ENCODE measurements at regions not wholly inside any gene's neighbourhood (a gene's known extent, or its start where the extent isn't known, plus 50 kb on each side); places are given as distances from the start of the nearest gene placed in this dataset.

DNA sequence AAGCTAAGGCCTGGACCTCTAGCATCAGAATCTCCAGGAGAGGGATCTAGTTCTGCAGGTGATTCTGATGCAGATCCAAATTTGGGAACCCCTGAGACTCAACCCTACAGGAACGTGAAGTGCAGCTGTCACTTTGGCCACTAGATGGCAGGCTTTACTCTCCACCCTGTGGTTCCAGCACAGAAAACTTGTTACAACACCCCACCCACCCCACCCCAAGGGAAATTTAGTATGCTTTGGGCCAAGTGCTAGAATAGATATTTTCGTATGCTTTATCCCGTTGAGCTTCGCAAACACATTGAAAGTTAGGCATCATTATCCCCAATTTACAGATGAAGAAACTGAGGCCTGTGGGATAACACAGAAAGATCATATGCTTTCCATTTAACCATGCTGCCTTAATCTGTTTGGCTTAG lies 232.0 kb downstream of the B3GLCT start:
- no peak overlapping the region for H3K27ac Mint-ChIP-seq
- H3K4me1 Mint-ChIP-seq (ENCODE audit: low read depth): peaks cover 8% of the 10 kb centered on the region
- peaks cover 8% of the 10 kb centered on the region for H3K9me3 Mint-ChIP-seq
- intact Hi-C loops (cut with micrococcal nuclease): loop anchor here (1.0 to 5.0 kb wide), 2 partner anchors 311 to 366 kb away; no protein-coding TSS in a partner anchor
- peaks cover 8% of the 10 kb centered on the region for H3K27me3 Mint-ChIP-seq
- no peak overlapping the region for H3K4me3 Mint-ChIP-seq
- no peaks in the 10 kb centered on the region for H3K36me3 Mint-ChIP-seq (ENCODE audit: low read depth)

DNA sequence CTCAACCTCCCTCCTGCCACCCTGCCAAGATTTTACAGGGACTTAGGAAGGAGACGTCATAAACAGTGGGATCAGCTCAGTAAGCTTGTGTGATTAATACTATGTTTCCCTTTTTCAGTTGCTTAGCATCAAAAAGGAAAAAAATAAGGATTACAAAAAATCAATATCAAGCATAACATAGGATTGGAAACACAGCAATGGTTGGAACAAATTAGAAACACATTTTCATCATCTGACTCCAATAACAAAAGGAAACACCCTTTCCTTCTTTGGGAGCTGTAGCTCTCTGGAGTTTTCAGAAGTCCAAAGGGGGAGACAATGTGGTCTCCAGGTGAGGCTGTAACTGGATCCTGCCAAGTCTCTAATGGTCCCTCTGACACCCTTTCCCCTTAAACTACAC lies 233.4 kb downstream of the B3GLCT start:
- Mint-ChIP-seq H3K27ac (no peak overlapping the region), H3K4me3 (no peak overlapping the region), H3K4me1 (ENCODE audit: low read depth) (peaks cover 8% of the 10 kb centered on the region), H3K36me3 (ENCODE audit: low read depth) (no peaks in the 10 kb centered on the region), H3K27me3 (peaks cover 10% of the 10 kb centered on the region), H3K9me3 (peaks cover 8% of the 10 kb centered on the region)
- intact Hi-C loops (cut with micrococcal nuclease): loop anchor here (5.0 kb wide), 1 partner anchor 364 kb away; no protein-coding TSS in a partner anchor

DNA sequence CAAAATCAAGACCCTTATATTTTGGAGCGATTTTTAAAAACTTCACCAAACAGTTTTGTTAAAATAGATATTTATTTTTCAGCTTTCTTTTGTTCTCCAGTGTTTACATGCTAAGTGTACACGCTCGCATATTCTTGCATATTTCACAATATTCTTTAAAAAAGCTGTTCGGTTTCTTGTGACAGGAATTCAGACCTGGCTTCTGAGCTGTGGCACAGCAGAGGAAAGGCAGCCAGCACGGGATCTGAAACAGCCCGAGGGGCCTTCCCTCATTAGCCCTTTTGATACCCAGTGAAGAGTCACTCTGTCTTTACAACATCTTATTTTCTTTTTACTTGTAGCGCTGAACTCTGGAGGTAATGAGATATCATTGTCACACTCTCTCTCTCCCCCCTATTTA lies 234.0 kb downstream of the B3GLCT start:
- Mint-ChIP-seq H3K9me3 (peaks cover 8% of the 10 kb centered on the region), H3K4me3 (no peak overlapping the region), H3K36me3 (ENCODE audit: low read depth) (no peaks in the 10 kb centered on the region), H3K27ac (no peak overlapping the region), H3K4me1 (ENCODE audit: low read depth) (peaks cover 8% of the 10 kb centered on the region), H3K27me3 (peaks cover 10% of the 10 kb centered on the region)
- intact Hi-C loops (cut with micrococcal nuclease): loop anchor here (5.0 kb wide), 1 partner anchor 364 kb away; no protein-coding TSS in a partner anchor

DNA sequence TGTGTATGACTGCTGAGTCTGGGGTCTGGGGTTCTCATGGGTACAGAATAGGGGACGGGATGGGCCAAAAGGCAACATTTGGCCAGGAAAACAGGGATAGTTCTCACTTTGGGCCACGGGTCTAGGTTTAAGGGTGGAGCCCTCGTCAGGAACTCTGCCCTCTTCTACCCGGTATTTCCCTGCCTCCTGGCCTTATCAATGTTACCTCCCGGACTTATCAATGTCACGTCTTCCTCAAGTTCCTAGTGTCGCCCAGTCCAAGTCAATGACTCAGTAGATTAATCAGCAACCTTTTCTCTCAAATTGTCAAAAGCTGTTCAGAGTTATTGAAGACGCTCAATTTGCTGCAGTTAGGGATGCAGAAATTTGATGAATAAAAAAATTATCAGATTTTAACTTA lies 234.8 kb downstream of the B3GLCT start:
- intact Hi-C loops (cut with micrococcal nuclease): loop anchor here (5.0 kb wide), 1 partner anchor 363 kb away; no protein-coding TSS in a partner anchor
- H3K4me3 Mint-ChIP-seq: no peak overlapping the region
- peaks cover 8% of the 10 kb centered on the region for H3K9me3 Mint-ChIP-seq
- no peaks in the 10 kb centered on the region for H3K36me3 Mint-ChIP-seq (ENCODE audit: low read depth)
- H3K27me3 Mint-ChIP-seq: peaks cover 10% of the 10 kb centered on the region
- H3K27ac Mint-ChIP-seq: no peak overlapping the region
- peaks cover 8% of the 10 kb centered on the region for H3K4me1 Mint-ChIP-seq (ENCODE audit: low read depth)

DNA sequence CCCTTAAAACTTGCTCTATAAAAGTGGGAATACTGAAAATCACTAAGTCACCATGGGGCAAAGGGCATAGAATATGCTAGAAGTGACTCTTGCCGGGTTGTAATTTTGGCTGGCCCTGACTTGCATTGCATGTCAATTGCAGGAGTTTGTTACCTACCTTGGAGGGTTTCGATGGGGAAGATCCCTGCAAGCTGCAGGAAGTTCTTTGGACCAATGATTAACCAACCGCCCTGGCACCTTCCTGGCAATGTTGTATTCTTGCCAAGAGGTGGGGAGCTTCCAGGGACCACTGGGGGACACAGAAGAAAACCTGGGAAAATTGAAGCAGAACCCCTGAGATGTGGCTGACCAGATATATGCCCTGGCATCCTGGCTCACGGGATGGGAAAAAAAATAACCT lies 235.8 kb downstream of the B3GLCT start:
- Mint-ChIP-seq H3K4me3 (no peak overlapping the region), H3K9me3 (peaks cover 8% of the 10 kb centered on the region), H3K27me3 (peaks cover 8% of the 10 kb centered on the region), H3K27ac (no peak overlapping the region), H3K4me1 (ENCODE audit: low read depth) (peaks cover 8% of the 10 kb centered on the region), H3K36me3 (ENCODE audit: low read depth) (no peaks in the 10 kb centered on the region)
- intact Hi-C loops (cut with micrococcal nuclease): no loop called here

DNA sequence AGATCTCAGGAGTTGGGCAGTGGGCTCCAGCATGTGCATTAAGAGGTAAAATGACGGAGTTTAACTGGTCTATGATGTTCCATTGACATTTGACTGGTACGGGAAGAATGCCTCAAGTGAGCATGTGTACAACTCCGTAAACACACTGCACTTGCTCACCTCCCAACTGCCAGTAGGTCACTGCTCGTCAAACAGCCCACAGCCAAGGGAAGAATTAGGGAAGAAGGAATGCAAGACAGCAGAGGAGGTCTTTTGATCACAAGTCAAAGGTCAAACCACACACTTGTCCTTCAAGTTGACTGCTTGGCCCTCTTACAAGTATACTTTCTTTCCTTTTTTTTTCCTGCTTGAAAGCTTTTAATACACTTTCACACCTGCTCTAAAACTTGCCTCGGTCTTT lies 236.7 kb downstream of the B3GLCT start:
- peaks cover 8% of the 10 kb centered on the region for H3K9me3 Mint-ChIP-seq
- no peak overlapping the region for H3K27ac Mint-ChIP-seq
- H3K27me3 Mint-ChIP-seq: peaks cover 7% of the 10 kb centered on the region
- H3K36me3 Mint-ChIP-seq (ENCODE audit: low read depth): no peaks in the 10 kb centered on the region
- intact Hi-C loops (cut with micrococcal nuclease): no loop called here
- H3K4me1 Mint-ChIP-seq (ENCODE audit: low read depth): peaks cover 8% of the 10 kb centered on the region
- no peak overlapping the region for H3K4me3 Mint-ChIP-seq

DNA sequence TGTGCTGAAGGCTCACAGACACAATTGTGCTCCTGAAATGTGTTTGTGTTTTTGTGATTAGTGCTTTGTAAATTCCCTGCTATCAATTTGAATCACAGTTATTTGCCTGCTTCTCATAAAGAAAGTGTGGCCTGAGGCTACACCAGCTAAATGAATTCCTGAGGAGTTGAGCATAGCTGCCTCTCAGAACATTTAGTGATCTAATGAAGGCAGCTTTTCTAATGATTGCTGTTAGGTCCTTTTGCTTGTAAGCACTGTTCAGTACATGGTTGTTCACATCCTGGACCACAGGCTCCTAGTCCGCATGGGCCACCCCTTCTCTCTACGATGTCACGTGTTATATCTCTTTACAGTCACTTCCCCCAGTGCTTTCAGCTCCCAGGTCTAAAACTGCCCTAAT lies 238.2 kb downstream of the B3GLCT start:
- Mint-ChIP-seq H3K4me1 (ENCODE audit: low read depth) (peaks cover 8% of the 10 kb centered on the region), H3K9me3 (peaks cover 8% of the 10 kb centered on the region), H3K36me3 (ENCODE audit: low read depth) (no peaks in the 10 kb centered on the region), H3K4me3 (no peak overlapping the region), H3K27ac (no peak overlapping the region), H3K27me3 (peaks cover 7% of the 10 kb centered on the region)
- intact Hi-C loops (cut with micrococcal nuclease): no loop called here

DNA sequence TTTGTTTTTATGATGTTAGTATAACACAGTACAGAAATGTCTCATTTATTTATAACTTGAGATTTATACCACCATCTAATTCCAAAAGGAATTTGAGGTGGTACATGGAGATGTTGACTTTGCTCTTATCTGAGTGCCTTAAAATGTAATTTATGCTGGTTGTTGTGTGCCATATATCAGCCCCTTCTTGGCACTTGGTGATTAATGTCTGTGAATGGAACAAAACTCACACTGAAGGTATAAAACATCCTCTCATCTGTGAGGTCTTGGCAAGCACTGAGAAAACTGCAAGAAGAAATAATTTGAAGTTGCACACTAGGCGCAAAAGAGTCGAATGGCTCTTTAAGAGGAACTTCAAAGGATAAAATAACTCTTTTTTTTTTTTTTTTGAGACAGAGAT lies 240.4 kb downstream of the B3GLCT start:
- Mint-ChIP-seq H3K27me3 (peaks cover 7% of the 10 kb centered on the region), H3K4me1 (ENCODE audit: low read depth) (no peaks in the 10 kb centered on the region), H3K36me3 (ENCODE audit: low read depth) (no peaks in the 10 kb centered on the region), H3K27ac (no peak overlapping the region), H3K9me3 (no peaks in the 10 kb centered on the region), H3K4me3 (no peak overlapping the region)
- intact Hi-C loops (cut with micrococcal nuclease): no loop called here

DNA sequence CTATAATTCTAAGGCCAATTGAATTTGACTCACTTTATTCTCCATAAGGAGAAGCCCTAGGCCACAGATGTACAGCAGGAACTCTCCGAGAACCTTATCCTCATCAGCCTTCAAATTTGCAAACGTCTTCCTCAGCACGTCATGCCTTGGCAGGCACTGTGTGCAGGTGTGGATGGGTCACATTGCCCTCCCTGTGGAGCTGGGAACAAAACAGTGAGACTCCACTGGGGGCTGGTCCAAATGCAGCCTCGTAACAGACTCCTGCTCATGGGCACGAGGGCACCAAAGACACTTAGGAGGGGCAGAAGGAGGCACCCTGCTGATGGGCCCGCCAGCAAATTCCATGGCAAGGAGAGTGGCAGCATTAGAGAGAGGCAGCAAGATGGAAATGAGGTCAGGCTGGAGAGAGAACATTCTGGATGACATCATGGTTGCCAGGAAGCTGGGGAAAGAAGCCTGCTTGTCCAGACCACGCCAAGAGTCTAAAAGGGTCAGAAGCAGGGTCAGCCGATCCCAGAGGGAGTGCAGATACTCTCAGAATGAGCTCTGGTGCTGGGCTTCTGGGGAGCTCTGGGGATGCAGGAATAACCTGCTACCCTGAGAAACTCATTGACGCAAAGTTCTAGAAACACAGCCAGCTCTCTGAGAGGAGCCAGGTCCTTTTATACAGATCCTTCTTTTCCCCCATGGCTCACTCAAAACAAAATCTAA lies 242.2 kb downstream of the B3GLCT start:
- peaks cover 5% of the 10 kb centered on the region for H3K27me3 Mint-ChIP-seq
- H3K27ac Mint-ChIP-seq: no peak overlapping the region
- no peaks in the 10 kb centered on the region for H3K9me3 Mint-ChIP-seq
- H3K36me3 Mint-ChIP-seq (ENCODE audit: low read depth): no peaks in the 10 kb centered on the region
- H3K4me1 Mint-ChIP-seq (ENCODE audit: low read depth): no peaks in the 10 kb centered on the region
- no peak overlapping the region for H3K4me3 Mint-ChIP-seq
- intact Hi-C loops (cut with micrococcal nuclease): no loop called here

DNA sequence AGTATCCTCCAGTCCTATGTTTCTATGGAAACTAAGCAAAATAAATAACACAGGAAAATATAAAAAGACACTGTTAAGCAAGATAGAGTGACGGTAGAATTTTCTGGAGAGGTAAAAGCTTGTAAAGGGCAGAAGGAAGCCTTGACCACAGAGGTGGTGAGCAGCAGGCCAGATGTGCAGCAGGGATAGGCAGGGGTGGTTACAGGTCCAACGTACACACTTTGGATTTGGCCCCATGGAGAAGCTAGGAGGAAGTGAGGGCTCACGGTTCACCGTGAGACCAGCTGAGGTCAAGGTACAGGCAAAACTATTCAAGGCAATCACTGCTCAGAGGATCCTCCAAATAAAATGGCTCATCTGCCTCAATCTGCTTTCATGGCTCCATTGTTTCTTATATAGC lies 242.8 kb downstream of the B3GLCT start:
- H3K27ac Mint-ChIP-seq: no peak overlapping the region
- H3K4me1 Mint-ChIP-seq (ENCODE audit: low read depth): no peaks in the 10 kb centered on the region
- H3K36me3 Mint-ChIP-seq (ENCODE audit: low read depth): no peaks in the 10 kb centered on the region
- no peaks in the 10 kb centered on the region for H3K9me3 Mint-ChIP-seq
- peaks cover 5% of the 10 kb centered on the region for H3K27me3 Mint-ChIP-seq
- intact Hi-C loops (cut with micrococcal nuclease): no loop called here
- no peak overlapping the region for H3K4me3 Mint-ChIP-seq

DNA sequence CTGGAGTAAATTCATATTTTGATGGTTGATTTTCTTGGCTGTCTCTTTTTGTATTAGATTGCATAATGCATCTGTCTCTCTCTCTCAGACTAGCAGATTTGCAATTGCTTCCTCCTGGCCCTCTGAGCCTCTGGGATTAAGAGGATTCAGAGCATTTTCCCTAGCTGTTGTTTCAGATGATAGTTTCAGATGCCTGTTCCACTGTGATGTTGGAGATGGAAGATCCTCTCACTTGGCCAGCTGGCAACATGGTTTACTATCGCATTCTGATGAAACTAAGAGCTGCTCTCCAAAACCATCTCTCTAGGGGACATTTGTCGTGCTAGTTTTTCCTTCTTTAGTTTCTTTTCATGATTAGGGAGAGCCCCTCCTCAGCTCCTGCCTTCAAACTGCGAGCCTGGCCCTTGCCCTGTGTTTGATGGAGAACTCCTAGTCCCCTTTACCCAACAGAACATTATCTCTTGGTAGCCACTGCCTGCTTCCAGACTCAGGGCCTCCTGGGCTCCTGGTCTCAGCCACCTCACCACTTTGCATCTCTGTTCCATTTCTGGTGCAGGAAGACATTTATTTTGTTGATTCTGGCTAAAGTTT lies 244.6 kb downstream of the B3GLCT start:
- intact Hi-C loops (cut with micrococcal nuclease): no loop called here
- H3K4me3 Mint-ChIP-seq: no peak overlapping the region
- no peaks in the 10 kb centered on the region for H3K36me3 Mint-ChIP-seq (ENCODE audit: low read depth)
- H3K9me3 Mint-ChIP-seq: no peaks in the 10 kb centered on the region
- no peak overlapping the region for H3K27ac Mint-ChIP-seq
- H3K27me3 Mint-ChIP-seq: peaks cover 3% of the 10 kb centered on the region
- H3K4me1 Mint-ChIP-seq (ENCODE audit: low read depth): no peaks in the 10 kb centered on the region

DNA sequence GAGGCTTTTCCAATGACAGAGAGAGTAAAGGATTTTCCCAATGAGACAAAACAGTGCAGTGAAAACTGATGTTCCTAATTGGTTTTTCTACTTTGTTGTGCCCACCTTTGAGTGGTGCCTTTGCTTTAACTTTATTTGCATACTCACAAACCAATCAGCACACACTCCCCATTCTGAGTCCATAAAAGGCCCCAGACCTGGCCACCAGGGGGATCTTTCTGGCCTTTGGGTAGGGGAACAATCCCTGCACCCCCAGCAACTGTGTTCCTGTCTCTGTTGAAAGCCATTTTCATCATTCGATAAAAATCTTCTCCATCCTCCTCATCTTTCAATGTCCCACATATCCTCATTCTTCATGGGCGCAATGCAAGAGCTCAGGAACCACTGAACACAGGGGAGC lies 252.8 kb downstream of the B3GLCT start:
- no peaks in the 10 kb centered on the region for H3K9me3 Mint-ChIP-seq
- no peaks in the 10 kb centered on the region for H3K36me3 Mint-ChIP-seq (ENCODE audit: low read depth)
- peaks cover 6% of the 10 kb centered on the region for H3K27me3 Mint-ChIP-seq
- H3K4me3 Mint-ChIP-seq: no peak overlapping the region
- intact Hi-C loops (cut with micrococcal nuclease): no loop called here
- no peaks in the 10 kb centered on the region for H3K4me1 Mint-ChIP-seq (ENCODE audit: low read depth)
- no peak overlapping the region for H3K27ac Mint-ChIP-seq

DNA sequence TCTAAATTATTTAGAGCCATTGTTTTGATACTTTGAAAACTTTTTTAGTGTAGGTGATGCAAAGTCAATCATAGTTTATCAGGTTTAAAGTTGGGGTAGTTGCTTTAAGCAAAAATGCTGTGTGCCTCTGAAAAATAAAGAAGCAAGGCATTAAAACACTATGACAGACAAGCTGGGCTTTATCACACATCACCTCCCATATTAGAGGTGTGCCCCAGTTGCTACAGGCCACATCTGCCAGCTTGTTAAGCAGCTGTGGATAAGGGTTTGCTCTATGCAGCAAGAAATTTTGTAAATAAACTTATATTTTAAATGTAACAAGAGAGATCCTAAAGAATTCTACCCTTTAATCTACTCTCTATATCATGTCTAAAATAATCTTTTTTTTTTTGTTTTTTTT lies 255.8 kb downstream of the B3GLCT start:
- H3K4me1 Mint-ChIP-seq (ENCODE audit: low read depth): no peaks in the 10 kb centered on the region
- H3K27me3 Mint-ChIP-seq: peaks cover 6% of the 10 kb centered on the region
- H3K36me3 Mint-ChIP-seq (ENCODE audit: low read depth): no peaks in the 10 kb centered on the region
- no peak overlapping the region for H3K4me3 Mint-ChIP-seq
- H3K27ac Mint-ChIP-seq: no peak overlapping the region
- intact Hi-C loops (cut with micrococcal nuclease): no loop called here
- no peaks in the 10 kb centered on the region for H3K9me3 Mint-ChIP-seq

DNA sequence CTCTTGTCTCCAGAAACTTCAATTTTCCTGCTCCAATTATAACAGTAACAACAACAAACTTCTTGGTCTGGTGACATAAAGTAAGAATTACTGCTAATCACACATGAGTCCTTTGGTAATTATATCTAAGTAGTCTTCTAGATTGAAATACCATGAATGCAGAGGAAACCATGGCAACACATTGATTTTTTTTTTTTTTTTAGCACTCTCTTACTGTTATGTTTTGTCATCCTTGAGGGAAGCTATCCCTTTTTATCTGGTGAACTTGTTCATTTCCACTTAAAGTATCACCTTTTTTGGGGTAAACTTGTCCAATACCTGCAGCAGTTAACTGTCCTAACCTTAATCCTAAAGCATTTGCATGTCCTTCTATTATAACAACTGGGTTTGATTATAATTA lies 256.3 kb downstream of the B3GLCT start:
- Mint-ChIP-seq H3K4me1 (ENCODE audit: low read depth) (no peaks in the 10 kb centered on the region), H3K9me3 (no peaks in the 10 kb centered on the region), H3K4me3 (no peak overlapping the region), H3K27me3 (peaks cover 4% of the 10 kb centered on the region), H3K27ac (no peak overlapping the region), H3K36me3 (ENCODE audit: low read depth) (no peaks in the 10 kb centered on the region)
- intact Hi-C loops (cut with micrococcal nuclease): no loop called here

DNA sequence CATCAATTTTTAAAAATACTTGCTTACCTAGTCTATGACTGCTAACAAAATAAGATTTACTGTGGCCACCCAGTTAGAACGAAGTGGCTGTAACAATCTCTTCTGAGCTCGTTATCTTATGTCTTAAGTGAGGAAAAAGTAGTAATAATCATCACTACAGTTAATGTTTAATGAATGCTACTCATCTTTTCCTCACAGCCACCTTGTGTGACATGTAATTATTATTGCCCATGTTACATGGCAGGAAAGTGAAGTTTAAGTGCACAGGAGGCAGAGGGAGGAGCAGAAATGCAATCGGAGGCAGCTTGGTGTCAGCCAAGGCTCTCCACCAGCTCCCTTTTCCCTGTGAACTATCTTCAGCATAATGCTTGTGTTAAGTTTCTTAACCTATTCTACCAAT lies 260.3 kb downstream of the B3GLCT start:
- H3K27ac Mint-ChIP-seq: no peak overlapping the region
- intact Hi-C loops (cut with micrococcal nuclease): no loop called here

More for the DNA sequence above, 260.3 kb downstream of the B3GLCT start:
- Mint-ChIP-seq H3K36me3 (ENCODE audit: low read depth) (no peaks in the 10 kb centered on the region), H3K9me3 (no peaks in the 10 kb centered on the region), H3K27me3 (no peaks in the 10 kb centered on the region), H3K4me1 (ENCODE audit: low read depth) (no peaks in the 10 kb centered on the region), H3K4me3 (no peak overlapping the region)
